GM12878 (cell line): ENCODE measurements at regions not wholly inside any gene's neighbourhood (a gene's known extent, or its start where the extent isn't known, plus 50 kb on each side); places are given as distances from the start of the nearest gene placed in this dataset.

Experiments
- CEBPB ChIP-seq, 2 experiments: fragments of 150-350 bp in 1 of 2; IDR thresholded peaks; 2 replicates each; pipeline ENCODE4 v1.6.1; 2012 to 2014; ENCODE audit warnings: low read depth in 2 of 2, low read length in 2 of 2, borderline replicate concordance in 1 of 2, inconsistent platforms in 1 of 2
- CHD4 ChIP-seq: fragments of 200-600 bp; sonication (generic); IDR thresholded peaks from 2 replicates; pipeline ENCODE4 v1.6.1; 2016; ENCODE audit warnings: mild to moderate bottlenecking
- E2F4 ChIP-seq: IDR thresholded peaks from 2 replicates; pipeline ENCODE4 v1.6.1; 2012; ENCODE audit warnings: low read depth, low read length, improper control_type of control experiment
- GABPA ChIP-seq: IDR thresholded peaks from 2 replicates; pipeline ENCODE4 v1.6.1; 2014; ENCODE audit warnings: antibody characterized with exemption, low read depth, mild to moderate bottlenecking, inconsistent platforms
- PBX3 ChIP-seq: IDR thresholded peaks from 2 replicates; pipeline ENCODE4 v1.6.1; 2011; ENCODE audit warnings: mild to moderate bottlenecking, low read depth, low read length, moderate library complexity; ENCODE audit not compliant: insufficient replicate concordance
- POLR2A ChIP-seq: IDR thresholded peaks from 2 replicates; pipeline ENCODE4 v1.6.1; 2011; ENCODE audit warnings: low read depth, mild to moderate bottlenecking, low read length
- RAD21 ChIP-seq: IDR thresholded peaks from 2 replicates; pipeline ENCODE4 v1.6.1; 2011; ENCODE audit warnings: mild to moderate bottlenecking, low read depth, low read length, moderate library complexity; ENCODE audit not compliant: insufficient read depth
- TARDBP ChIP-seq: IDR thresholded peaks from 2 replicates; pipeline ENCODE4 v1.6.1; 2016; ENCODE audit warnings: borderline replicate concordance
- USF1 ChIP-seq: IDR thresholded peaks from 2 replicates; pipeline ENCODE4 v1.6.1; 2011; ENCODE audit warnings: borderline replicate concordance, low read depth, mild to moderate bottlenecking, moderate library complexity, mixed read lengths, low read length; ENCODE audit not compliant: insufficient read depth; ENCODE audit errors: extremely low read length
- YY1 ChIP-seq: IDR thresholded peaks from 2 replicates; pipeline ENCODE4 v1.6.1; 2011; ENCODE audit warnings: low read depth, mild to moderate bottlenecking, low read length
- TF ChIP-seq, protein P1 (sequence below): fragments of 450-650 bp; IDR thresholded peaks from 2 replicates; pipeline ENCODE4 v1.6.1; 2016; ENCODE audit warnings: mild to moderate bottlenecking
- TF ChIP-seq, protein P2 (sequence below), 3 experiments: IDR thresholded peaks in 2 of 3; conservative IDR thresholded peaks in 1 of 3; 2 replicates each; pipeline ENCODE4 v1.5.1; 2011; ENCODE audit warnings: low read depth in 3 of 3, low read length in 3 of 3, mild to moderate bottlenecking in 3 of 3, control low read depth in 2 of 3, moderate library complexity in 2 of 3, inconsistent platforms in 1 of 3, mixed read lengths in 1 of 3; ENCODE audit not compliant: control insufficient read depth in 2 of 3, insufficient read depth in 1 of 3; ENCODE audit errors: extremely low read depth in 1 of 3
- TF ChIP-seq, protein P3 (sequence below): IDR thresholded peaks from 2 replicates; pipeline ENCODE4 v1.6.1; 2012; ENCODE audit warnings: low read depth, low read length, improper control_type of control experiment

DNA sequence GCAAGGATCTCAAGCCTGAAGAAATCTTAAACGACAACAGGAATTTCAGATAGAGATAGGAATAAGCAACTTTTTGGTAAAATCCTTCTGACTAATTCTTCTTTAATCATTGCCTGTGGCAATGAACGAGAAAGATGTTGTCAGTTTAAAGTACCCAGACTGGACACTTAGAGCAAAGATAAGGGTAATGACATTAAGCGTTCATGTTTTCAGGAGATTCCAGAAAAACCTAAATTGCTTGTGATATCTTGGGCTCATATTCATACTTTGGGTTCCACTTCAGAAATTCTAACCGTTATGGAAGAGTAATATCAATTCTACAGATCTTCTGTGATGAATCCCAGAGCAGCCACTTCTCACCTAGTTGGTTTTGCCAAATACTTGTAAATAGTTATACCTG, 73.7 kb upstream of the RHOJ start:
- no peak for TF ChIP-seq CHD4
- TF ChIP-seq USF1 = no peak
- no peak for TF ChIP-seq GABPA
- TF ChIP-seq, protein P1, sequence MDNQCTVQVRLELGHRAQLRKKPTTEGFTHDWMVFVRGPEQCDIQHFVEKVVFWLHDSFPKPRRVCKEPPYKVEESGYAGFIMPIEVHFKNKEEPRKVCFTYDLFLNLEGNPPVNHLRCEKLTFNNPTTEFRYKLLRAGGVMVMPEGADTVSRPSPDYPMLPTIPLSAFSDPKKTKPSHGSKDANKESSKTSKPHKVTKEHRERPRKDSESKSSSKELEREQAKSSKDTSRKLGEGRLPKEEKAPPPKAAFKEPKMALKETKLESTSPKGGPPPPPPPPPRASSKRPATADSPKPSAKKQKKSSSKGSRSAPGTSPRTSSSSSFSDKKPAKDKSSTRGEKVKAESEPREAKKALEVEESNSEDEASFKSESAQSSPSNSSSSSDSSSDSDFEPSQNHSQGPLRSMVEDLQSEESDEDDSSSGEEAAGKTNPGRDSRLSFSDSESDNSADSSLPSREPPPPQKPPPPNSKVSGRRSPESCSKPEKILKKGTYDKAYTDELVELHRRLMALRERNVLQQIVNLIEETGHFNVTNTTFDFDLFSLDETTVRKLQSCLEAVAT = no peak
- TF ChIP-seq, protein P2, sequence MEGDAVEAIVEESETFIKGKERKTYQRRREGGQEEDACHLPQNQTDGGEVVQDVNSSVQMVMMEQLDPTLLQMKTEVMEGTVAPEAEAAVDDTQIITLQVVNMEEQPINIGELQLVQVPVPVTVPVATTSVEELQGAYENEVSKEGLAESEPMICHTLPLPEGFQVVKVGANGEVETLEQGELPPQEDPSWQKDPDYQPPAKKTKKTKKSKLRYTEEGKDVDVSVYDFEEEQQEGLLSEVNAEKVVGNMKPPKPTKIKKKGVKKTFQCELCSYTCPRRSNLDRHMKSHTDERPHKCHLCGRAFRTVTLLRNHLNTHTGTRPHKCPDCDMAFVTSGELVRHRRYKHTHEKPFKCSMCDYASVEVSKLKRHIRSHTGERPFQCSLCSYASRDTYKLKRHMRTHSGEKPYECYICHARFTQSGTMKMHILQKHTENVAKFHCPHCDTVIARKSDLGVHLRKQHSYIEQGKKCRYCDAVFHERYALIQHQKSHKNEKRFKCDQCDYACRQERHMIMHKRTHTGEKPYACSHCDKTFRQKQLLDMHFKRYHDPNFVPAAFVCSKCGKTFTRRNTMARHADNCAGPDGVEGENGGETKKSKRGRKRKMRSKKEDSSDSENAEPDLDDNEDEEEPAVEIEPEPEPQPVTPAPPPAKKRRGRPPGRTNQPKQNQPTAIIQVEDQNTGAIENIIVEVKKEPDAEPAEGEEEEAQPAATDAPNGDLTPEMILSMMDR (IDR thresholded peaks at IDR 0.05 in 2 of 3, conservative IDR thresholded peaks at IDR 0.05 in 1 of 3; ENCODE audit: control insufficient read depth in 2 of 3, extremely low read depth in 1 of 3, insufficient read depth in 1 of 3, low read depth in 3 of 3, low read length in 3 of 3) = no peak
- TF ChIP-seq RAD21 = no peak
- TF ChIP-seq POLR2A = no peak
- no peak for TF ChIP-seq CEBPB (IDR thresholded peaks at IDR 0.05; ENCODE audit: borderline replicate concordance in 1 of 2, low read depth in 2 of 2, low read length in 2 of 2)
- no peak for TF ChIP-seq E2F4
- TF ChIP-seq, protein P3, sequence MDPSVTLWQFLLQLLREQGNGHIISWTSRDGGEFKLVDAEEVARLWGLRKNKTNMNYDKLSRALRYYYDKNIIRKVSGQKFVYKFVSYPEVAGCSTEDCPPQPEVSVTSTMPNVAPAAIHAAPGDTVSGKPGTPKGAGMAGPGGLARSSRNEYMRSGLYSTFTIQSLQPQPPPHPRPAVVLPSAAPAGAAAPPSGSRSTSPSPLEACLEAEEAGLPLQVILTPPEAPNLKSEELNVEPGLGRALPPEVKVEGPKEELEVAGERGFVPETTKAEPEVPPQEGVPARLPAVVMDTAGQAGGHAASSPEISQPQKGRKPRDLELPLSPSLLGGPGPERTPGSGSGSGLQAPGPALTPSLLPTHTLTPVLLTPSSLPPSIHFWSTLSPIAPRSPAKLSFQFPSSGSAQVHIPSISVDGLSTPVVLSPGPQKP = no peak
- TF ChIP-seq TARDBP = no peak
- no peak for TF ChIP-seq YY1
- TF ChIP-seq PBX3 = no peak
